Medulla oblongata (tissue), 1 donor: ENCODE measurements at regions not wholly inside any gene's neighbourhood (a gene's known extent, or its start where the extent isn't known, plus 50 kb on each side); places are given as distances from the start of the nearest gene placed in this dataset.
"Not testable (repeated sequence)": the region's sequence is repeated elsewhere in the genome, so short reads cannot be mapped to it uniquely, and the experiment has no call there.

ENCODE experiments used
- DNase-seq: peaks from one replicate; pipeline ENCODE4 v3.0.0-alpha.2; 2015; ENCODE audit errors: extremely low spot score

GRCh38 chr16:86074651-86075487, 175.9 kb downstream of the IRF8 start:
- no peak for DNase-seq

DNA sequence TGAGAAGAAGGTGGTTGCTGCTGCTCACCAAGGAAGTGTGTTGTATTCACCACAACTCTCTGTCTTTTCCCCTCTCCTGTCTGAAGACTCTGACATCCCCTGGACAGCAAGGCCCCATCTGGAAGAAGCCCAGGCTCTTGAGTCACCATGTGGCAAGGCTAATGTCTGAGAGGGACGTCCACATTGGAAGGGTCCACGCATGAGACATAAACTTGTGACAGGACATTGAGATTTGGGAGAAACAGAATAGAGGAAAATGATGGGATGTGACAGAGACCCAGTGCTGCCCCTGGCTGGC, 176.5 kb downstream of the IRF8 start:
- no peak for DNase-seq

DNA sequence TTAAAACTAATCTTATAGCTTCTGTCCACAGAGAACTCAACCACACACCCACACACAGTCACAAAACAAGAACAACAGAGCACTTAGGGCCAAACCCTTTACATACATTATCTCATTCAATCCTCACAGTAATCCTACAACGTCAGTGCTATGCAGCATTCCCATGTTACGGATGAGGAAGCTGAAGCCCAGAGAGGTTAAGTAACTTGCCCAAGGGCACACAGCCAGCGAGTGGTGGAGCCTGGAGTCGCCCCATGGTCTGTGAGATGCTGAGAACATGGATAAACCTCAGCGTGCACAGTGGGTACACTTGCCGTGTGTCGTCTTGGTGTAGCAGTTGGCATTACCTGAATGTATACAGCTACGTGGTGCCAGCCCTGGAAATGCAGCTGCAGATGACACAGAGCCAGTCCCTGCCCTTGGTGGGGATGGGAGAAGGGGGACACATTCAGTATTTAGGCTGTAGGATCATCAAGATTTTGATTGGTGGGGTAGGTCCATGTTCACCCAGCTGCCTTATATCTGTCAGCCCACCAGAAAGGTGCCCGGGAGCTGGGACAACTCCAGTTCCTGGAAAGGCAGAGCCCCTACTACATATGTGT, 177.0 kb downstream of the IRF8 start:
- no peak for DNase-seq

DNA sequence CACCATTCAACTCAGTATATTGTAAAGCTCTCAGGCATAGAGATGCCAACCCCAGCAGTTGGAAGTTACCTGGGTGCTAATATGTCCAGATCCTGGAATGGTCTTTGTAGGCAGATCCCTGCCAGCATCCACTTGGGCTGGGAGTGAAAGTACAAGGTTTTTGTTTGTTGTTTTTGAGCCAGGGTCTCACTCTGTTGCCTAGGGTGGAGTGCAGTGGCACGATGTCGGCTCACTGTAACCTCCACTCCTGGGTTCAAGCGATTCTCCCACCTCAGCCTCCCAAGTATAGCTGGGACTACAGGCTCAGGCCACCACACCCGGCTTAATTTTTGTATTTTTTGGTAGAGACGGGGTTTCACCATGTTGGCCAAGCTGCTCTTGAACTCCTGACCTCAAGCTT, 177.6 kb downstream of the IRF8 start:
- no peak for DNase-seq

- no peak for DNase-seq
Measured at GRCh38 chr16:86077243-86077940, 178.4 kb downstream of the IRF8 start.

- DNase-seq = peak; percentile 32
Measured at GRCh38 chr16:86078121-86078600, 179.2 kb downstream of the IRF8 start.

DNA sequence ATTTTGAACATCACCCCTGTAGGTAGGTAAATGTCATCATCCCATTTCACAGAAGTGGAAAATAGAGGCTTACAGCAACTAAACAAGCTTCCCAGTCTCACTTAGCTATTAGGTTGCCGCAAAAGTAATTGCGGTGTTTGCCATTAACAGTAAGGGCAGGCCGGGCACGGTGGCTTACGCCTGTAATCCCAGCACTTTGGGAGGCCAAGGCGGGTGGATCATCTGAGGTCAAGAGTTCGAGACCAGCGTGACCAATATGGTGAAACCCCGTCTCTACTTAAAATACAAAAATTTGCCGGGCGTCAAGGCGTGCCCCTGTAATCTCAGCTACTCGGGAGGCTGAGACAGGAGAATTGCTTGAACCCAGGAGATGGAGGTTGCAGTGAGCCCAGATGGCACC, 179.7 kb downstream of the IRF8 start:
- not testable (repeated sequence) for DNase-seq

- DNase-seq = no peak
Measured at GRCh38 chr16:86079255-86079885, 180.4 kb downstream of the IRF8 start.

DNA sequence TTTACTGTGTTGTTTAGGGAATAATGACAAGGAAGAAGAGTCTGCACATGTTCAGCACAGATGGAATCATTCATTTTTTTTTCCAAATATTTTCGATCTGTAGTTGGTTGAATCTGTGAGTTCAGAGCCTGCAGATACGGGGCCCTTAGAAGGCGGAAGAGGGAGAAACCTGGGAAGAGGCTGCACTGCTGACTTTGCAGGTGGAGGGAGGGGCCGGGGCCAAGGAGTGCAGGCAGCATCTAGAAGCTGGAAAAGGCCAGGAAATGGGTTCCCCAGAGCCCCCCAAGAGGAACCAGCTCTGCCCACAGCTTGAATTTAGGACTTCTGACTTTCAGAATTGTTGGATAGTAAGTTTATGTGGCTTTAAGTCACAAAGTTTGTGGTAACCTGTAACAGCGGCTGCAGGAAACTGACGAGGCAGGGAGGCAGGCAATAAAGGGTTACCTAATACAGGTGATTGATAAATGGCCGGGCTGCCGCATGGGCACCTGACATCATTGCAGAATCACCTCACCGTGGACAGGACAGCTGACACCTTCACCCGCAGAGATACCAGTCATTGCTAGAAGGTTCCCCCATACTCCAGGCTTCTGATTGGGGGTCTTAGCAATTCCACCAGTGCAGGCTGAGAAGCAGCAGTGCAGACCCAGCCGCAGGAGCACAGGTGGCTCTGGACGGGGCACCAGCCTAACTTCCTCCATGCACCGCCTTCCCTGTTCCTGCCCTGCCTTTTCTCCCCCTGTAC, 181.3 kb downstream of the IRF8 start:
- no peak for DNase-seq

DNA sequence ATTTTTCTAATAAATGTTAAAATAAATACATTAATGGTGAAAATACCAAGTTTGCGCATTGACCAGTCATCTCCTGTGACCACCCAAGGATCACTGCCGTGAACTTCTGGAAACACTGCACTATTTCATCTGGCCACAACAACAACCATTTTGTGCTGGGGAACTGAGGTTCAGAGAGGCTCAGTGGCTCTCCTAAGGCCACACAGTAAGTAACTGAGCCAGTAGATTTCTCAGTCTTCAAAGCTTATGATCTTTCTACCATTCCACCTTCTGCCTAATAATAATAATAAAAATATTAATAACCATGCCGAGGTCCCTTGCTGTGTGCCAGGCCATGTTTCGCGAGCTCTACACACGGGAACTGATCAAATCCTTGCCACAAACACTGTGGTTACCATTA, 182.0 kb downstream of the IRF8 start:
- no peak for DNase-seq

GRCh38 chr16:86082418-86083030, 183.6 kb downstream of the IRF8 start:
- no peak for DNase-seq

GRCh38 chr16:86083382-86084002, 184.5 kb downstream of the IRF8 start:
- DNase-seq = no peak

- DNase-seq = no peak
Measured at GRCh38 chr16:86085161-86085611, 186.2 kb downstream of the IRF8 start.

DNA sequence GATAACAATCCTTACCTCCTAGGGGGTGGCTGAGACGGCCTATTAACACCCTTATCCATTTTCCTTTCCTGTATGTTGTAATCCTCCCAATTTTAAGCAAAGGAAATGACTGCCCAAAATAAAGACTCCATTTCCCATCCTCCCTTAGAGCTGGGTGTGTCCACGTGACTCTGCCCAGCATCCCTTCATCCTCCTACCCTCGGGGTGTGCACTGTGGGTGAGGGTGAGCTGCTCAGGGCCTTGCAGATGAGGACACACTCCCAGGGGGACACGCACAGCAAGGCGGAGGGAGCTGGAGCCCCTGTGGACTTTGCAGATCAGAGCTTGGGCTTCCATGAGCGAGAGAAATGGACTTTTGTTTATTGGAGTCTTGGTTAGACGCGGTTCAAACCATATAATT, 186.8 kb downstream of the IRF8 start:
- DNase-seq = no peak

GRCh38 chr16:86086471-86086870, 187.5 kb downstream of the IRF8 start:
- no peak for DNase-seq

DNA sequence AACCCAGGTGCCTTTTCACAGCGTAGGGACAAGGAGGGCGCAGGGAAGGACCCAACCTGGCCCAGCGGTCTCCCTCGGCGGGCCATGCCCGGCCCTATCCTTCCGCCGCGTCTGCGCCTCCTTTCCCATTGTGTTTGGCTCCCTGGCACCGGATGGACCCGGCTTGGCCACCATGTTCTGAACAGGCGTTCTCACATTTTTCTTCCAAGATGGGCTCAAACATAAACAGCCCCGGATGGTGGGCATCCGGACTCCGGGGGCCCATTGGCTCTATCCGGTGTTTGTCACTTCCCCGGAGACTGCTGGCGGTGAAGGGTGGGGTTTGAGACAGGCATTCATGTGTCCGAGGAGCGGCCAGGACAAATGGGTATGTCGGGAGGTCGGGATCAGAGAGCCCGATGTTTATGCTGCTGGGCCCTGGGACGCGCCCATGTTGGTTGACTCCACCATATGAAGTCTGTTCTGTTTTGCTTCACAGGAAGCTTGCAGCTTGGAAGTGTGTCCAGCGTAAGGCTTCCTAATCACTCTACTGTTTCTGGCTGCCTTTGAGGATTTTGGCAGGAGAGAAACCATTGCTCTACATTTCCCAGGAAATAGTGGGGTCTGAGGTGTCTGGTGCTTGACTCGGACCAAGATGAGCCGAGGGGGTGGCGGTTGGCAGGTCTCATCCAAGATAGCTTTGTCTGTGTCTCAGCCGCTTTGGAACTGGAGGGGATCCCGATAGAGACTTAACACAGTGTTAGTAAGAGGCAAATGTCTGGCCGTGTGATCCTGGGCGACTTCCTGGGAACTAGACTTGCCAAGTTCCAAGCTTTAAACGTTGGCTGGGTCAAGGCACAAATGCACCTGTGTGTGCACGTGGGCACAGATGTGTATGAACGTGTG, 188.3 kb downstream of the IRF8 start:
- no peak for DNase-seq

DNA sequence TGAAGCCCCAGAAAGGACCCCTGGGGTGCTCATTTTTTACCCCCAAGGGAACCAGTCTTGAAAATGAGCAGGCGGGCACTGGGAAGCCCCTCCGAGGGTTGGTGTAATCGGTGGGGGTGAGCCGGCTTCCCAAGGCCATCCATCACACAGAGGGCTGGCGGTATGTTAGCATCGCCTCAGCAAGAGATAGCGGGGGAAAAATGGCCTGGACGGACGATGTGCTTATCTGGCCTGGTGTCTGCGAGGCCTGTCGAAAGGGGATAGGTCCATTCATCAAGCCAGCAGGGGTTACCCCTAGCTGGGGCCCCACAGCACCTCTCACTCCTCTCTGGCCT, 188.9 kb downstream of the IRF8 start:
- DNase-seq = no peak

- DNase-seq = no peak
Measured at GRCh38 chr16:86088287-86088686, 189.3 kb downstream of the IRF8 start.

DNA sequence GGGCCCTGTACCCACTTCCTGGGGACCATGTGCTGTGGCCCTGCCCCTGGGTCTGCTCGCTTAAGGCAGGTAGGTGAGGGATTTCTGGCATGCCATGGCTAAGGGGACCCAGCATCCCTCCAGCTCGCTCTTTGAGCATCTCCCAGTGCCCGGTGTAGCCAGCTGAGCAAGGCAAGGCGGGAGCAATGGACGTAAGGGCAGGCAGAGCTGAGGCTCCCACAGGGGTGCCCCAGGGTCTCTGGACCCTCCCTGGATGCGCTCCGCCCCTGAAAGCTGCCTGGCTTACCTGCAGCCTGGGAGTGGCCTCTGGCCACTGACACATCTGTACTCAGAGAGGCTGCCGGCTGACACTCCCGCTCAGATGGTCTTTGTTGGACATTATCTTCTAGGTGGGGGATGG, 189.9 kb downstream of the IRF8 start:
- DNase-seq = no peak

GRCh38 chr16:86089334-86089900, 190.5 kb downstream of the IRF8 start:
- no peak for DNase-seq
